Occipital lobe (tissue), 1 donor: ENCODE measurements at regions not wholly inside any gene's neighbourhood (a gene's known extent, or its start where the extent isn't known, plus 50 kb on each side); places are given as distances from the start of the nearest gene placed in this dataset.

Source experiments
- DNase-seq: peaks from one replicate; lab custom pipeline; 2025; lab: John Stamatoyannopoulos, UW

- peak; percentile 14 for DNase-seq
Observed at GRCh38 chr13:76711550-76712182, 174.5 kb downstream of the KCTD12 start.

DNA sequence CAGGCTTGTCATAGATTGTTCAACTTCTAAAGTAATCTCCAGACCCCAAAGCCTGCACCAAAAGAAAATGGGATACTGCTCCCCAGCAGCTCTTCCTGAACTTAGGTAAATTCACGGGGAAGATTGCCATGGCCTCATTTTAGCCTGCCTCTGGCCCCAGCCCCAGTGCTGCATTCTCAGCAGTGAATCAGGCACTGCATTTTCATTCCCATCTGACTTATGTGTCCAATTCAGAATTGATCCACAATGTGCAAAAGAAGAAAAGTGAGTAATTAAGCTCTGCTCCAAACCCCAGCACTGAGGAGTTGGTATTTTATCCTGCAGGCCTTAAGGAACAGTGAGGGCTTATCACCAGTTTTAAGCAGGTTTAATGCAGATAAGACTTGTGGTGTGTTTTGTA is 176.4 kb downstream of the KCTD12 start:
- no peak for DNase-seq

DNA sequence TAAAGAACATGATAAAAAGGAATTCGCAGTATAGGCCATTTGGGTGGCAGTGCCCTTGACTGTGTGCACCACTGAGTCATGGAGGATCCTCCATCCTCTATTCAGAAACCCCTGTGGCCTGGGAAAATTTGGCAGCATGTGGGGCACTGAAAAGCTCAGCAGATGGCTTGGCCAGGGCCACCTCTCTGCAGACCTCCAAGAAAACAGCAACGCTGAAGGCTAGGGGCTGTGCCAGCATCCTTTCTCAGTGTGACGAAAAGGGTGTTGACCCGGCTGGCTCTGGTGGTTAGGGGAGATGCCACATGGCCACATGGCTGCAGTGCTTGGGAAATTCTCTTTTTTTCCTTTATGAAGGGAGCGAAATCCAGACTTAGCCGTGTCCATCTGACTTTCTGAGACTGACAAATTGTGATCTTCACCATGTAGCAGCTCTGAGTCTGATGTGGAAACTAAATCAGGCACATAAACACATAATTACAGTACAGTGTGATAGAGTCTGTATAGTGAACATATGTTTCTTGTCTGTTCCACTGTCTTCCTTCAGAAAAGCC is 178.0 kb downstream of the KCTD12 start:
- DNase-seq, result no peak

DNA sequence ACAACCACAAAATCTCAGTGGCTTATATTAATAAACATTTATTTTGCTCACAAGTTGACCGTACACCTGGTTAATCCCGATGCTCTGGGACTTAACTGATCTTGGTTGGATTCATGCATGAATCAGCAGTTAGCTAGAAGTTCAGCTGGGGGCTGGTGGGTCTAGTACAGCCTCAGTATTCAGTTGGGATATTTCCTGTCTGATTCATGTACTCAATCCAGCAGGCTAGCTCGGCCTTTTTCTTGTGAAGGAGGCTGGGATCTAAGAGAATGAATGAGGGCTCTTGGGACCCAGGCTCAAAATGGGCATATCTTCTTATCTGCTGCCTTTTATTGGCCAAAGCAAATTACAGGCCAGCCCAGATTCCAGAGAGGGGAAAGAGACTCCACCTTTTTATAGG is 178.8 kb downstream of the KCTD12 start:
- DNase-seq, result no peak

DNA sequence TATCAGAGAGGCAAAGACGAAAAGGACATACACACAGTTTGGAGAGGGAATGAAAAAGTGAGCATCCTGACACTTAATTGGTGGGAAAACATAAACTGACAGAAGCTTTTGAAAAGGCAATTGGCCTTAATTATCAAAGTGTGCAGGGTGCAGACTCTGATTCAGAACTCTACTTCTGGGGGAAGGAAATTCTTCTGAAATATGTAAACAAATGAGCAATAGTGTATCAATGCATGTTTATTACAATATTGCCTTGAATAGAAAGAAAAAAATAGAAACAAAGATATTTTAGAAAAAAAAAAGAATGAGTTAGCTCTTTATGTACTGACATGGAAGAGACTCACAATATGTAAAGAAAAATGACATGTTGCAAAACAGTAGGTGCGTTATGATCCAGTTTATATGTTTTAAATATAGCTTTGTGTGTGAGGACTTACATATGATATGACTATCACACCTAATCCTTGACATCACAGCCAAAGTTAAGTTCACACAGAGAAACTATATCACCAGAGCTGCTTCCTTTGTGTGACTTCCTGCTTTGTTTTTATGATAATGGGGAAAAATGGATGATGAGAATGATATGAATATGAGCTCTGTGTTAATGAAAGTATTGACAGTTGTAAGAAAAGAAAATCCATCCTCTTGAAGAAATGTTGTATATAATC is 182.4 kb downstream of the KCTD12 start:
- DNase-seq, result no peak

DNA sequence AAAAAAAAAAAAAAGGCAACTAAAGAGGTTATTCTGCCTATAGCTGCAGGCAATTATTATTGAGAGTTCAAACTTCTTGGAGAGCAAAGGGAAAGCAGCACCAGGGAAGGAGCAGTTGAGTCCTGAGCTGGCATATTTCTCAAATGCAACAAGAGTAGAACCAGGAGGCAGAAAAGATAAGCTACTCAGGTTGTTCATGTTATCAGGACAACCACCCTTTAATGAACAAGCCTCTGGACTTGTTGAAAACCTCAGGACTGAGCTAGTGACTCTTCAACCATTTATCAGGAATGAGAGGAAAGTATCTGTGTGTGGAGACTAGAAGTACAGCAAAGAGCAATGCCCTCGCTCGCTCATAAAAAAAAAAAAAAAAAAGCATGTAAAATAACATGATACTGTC is 183.0 kb downstream of the KCTD12 start:
- no peak for DNase-seq

- no peak for DNase-seq
Observed at GRCh38 chr13:76697288-76697687, 188.9 kb downstream of the KCTD12 start.

DNA sequence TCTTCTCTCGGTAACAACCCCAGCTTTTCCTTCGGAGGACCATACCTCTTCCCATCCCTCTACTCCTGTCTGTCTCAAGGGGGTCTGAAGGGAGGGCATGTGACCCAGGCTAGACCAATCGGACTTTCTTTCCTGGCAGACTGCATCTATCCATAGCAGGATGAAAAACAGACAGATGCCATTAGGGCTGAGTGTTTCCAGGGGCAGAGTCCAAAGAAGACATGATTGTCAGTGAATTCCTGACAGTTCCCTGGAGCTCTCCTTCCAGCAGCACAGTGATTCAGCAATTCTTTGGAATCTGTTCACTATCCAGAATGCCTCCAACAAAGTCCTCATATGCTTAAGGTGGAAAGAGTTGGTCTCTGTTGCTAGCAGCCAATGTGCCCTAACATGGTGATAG is 189.8 kb downstream of the KCTD12 start:
- no peak for DNase-seq

DNA sequence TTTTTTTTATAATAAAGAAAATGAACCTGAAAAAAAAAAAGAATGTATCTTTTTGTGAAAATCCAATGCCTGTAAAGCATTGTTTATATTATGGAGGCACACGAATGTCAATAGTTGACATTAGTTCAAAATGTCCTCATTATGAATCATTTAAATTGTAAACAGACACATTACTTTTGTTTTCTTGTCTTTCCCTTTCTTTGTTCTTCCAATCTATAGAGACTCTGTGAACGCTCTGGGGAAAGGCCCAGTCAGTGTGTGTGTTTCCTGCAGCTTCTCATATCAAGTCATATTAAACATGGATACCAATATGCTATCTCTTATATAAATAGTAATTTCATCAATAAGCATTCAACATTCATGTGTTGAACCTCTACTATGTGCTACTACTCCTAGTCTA is 193.1 kb downstream of the KCTD12 start:
- no peak for DNase-seq

DNA sequence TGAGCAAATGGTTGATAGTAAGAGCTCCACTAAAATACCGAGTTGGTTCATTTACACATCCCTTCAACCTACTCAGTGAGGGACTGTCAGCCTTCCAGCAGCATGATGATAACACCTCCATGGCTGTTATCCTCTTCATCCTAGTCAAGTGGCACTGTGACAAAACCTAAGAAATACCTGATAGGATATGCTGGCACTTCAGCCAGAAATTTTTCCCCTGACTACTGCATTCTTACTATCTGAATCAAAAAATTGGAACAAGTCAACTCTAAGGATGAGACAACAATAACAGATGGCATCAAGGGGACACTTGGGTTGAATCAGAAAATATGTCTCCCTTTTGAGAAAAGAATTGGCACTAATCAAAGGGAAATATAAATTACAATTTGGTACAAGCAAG is 193.9 kb downstream of the KCTD12 start:
- no peak for DNase-seq

DNA sequence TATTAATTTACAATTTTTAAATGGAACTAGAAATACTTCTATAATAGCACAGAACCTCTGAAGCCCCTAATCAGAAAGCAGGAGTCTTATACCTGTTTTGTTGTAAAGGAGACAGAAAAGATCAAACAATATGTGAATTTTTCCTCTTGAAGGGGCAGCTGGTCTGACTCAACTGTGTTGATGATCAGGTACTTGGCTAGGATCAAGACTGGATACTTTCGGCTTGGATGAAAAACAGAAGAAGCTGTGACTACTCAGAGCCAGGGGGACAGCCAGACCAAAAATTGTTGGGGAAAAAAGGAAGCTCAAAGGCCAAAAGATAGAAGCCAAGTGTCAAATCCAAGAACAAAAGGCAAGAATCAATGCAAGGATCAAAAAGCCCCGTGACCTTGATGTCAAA is 195.6 kb downstream of the KCTD12 start:
- no peak for DNase-seq

- no peak for DNase-seq
Observed at GRCh38 chr13:76687467-76687866, 198.7 kb downstream of the KCTD12 start.

GRCh38 chr13:76685938-76686337 is 200.3 kb downstream of the KCTD12 start:
- DNase-seq, result no peak

DNA sequence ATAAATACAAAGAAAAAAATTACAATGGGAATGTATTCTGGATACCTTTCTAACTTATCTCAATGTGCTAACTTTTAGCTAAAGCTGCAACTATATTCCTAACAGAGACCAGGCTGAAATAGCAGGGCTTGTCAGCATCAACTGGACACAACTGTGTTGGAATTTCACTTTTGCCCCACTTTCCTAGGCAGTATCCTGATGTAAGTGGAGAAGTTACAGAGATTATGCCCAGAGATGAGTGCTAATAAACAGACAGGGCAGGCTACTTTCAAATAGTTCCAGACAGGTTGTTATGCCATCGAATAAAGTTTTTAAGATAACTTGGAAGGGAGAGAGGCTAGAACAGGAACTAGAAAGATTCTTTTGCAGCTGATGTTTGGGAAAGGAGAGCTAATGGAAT is 201.9 kb downstream of the KCTD12 start:
- no peak for DNase-seq

- DNase-seq, result no peak
Observed at GRCh38 chr13:76683854-76684253, 202.4 kb downstream of the KCTD12 start.

GRCh38 chr13:76683168-76683567 is 203.0 kb downstream of the KCTD12 start:
- no peak for DNase-seq

DNA sequence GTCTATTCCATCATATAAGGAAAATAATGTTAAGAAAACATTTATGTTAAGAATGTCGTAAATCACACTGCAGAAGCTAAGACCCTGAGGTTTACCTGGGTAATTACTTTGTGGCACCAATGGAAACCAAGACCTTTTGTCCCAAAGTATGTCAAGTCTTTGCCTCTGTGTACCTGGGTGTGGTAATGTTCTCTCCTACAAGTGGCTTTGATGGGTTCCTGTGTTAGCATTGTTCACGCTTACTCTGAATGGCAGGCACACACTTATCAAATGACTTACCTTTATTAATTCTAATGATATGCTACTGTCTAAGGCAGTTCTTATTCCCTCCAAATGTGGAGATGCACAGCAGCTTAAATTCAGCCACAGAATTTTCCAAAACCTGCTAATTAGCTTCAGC is 206.1 kb downstream of the KCTD12 start:
- no peak for DNase-seq

DNA sequence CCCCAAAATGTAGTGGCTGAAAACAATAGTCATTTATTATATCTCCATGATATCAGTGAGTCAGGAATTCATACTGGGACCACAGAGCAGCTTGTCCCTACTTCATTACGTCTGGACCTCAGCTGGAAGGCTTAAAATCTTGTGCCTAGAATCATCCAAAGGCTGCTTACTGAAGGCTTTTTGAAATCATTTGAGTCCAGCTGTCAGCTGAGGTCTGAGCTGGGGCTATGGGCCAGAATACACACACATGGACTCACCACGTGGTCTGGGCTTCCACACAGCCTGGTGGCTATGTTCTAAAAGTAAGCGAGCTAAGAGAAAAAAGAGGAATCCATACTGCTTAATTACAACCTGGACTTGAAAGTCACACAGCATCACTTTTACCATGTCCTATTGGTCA is 209.2 kb downstream of the KCTD12 start:
- DNase-seq, result no peak

- DNase-seq, result no peak
Observed at GRCh38 chr13:76672420-76672819, 213.8 kb downstream of the KCTD12 start.

DNA sequence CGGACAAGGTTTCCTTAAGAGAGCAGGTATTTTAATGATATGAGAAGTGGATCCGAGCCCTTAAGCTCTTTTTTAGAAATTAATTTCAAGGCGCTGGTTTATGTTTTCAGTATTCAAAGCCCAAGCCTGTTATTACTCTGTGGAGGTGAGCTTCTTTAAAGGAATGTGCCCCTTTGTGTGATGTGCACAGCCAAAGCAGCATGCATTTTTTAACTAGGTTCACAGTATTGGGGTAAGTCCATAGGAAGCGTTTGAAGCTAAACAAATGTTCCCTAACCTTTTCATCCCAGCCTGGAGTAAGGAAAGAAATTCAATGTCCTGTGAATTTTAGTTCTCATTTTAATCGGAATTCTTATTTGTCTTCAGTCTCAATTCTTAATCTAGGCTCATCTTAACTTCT is 217.5 kb downstream of the KCTD12 start:
- no peak for DNase-seq

GRCh38 chr13:76668141-76668540 is 218.1 kb downstream of the KCTD12 start:
- DNase-seq, result no peak

DNA sequence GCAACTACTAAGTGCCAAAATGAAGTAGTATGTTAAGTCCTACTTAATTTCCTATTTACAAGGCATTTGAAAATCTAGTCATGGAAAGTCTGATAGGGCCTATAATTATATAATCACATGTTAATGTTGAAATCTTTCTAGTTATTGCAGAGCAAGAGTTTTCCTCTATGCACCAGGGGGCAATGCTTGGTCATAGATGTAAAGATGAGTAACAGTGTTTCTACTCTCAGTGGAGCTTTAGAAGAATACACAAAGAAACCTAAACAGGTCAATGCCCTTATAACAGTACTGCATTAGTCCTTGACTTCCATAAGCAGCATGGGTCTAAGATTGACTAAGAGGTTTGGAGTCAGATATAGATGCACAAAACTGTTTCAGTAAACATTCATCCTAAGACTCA is 218.7 kb downstream of the KCTD12 start:
- DNase-seq, result no peak

DNA sequence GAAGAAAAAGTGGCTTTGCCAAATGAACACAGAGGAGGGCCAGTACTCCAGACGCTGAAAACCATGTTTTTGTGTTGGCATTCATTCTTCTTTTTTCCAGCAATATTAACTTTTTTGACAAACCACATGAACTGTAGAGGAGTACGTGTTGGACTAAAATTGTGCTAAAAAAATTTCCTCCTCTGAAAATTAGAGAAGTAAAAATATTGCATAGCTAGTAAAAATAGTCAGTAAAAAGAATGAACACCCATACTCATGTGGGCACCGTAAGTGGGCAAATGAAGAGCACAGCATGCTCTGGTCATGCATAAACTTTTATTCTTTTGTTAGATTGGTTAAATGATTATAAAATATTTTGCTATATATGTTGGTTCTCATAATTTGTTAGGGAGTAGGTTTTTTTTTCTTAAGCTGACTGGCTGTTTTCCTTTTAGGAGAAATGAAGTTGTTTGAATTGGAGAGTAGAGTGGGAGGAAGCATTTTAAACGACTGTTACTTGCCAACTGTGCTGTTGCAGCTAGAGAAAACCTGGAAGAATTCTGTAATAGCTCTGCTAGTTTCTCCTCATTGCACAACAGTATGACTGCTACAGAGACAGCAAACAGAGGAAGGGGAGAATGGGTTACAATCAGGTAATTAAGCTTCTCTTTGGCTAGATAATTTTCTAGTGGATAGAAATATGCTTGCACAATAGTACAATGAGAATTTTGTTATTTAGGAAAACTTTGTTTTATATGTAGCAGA is 222.4 kb downstream of the KCTD12 start:
- DNase-seq, result no peak
